GM18505 (cell line): ENCODE measurements at regions not wholly inside any gene's neighbourhood (a gene's known extent, or its start where the extent isn't known, plus 50 kb on each side); places are given as distances from the start of the nearest gene placed in this dataset.

ENCODE experiments used
- ATAC-seq: cut with Tn5 transposase; IDR thresholded peaks from one replicate; pipeline ENCODE4 v1.9.1; 2021; ENCODE audit not compliant: unreplicated experiment
- POLR2A ChIP-seq: IDR thresholded peaks from 4 replicates; pipeline ENCODE4 v1.6.1; 2011; ENCODE audit warnings: borderline replicate concordance; ENCODE audit not compliant: insufficient read depth, insufficient read length; ENCODE audit errors: extremely low read depth

GRCh38 chr3:194824100-194824499, 138.4 kb downstream of the FAM43A start:
- no peak for ATAC-seq
- TF ChIP-seq POLR2A = no peak

- ATAC-seq = no peak
- no peak for TF ChIP-seq POLR2A
These were observed 139.0 kb downstream of the FAM43A start for GRCh38 chr3:194824701-194825111.

GRCh38 chr3:194826594-194826993, 140.9 kb downstream of the FAM43A start:
- no peak for ATAC-seq
- TF ChIP-seq POLR2A = no peak

- no peak for TF ChIP-seq POLR2A
- no peak for ATAC-seq
These were observed 141.8 kb downstream of the FAM43A start for GRCh38 chr3:194827486-194827885.

- no peak for TF ChIP-seq POLR2A
These were observed 142.4 kb downstream of the FAM43A start for GRCh38 chr3:194828116-194828515.

GRCh38 chr3:194828926-194829325, 143.2 kb downstream of the FAM43A start:
- no peak for TF ChIP-seq POLR2A
- ATAC-seq = no peak

More at GRCh38 chr3:194828116-194828515, 142.4 kb downstream of the FAM43A start:
- ATAC-seq = no peak

- ATAC-seq = no peak
- no peak for TF ChIP-seq POLR2A
These were observed 144.7 kb downstream of the FAM43A start for GRCh38 chr3:194830401-194830800.

GRCh38 chr3:194830978-194831377, 145.3 kb downstream of the FAM43A start:
- ATAC-seq = no peak
- no peak for TF ChIP-seq POLR2A

- ATAC-seq = no peak
- no peak for TF ChIP-seq POLR2A
These were observed 146.8 kb downstream of the FAM43A start for GRCh38 chr3:194832346-194833104.

- no peak for TF ChIP-seq POLR2A
- ATAC-seq = no peak
These were observed 147.6 kb downstream of the FAM43A start for GRCh38 chr3:194833114-194833910.

GRCh38 chr3:194836661-194837060, 151.0 kb downstream of the FAM43A start:
- no peak for ATAC-seq
- no peak for TF ChIP-seq POLR2A

GRCh38 chr3:194837457-194838127, 151.9 kb downstream of the FAM43A start:
- TF ChIP-seq POLR2A = no peak
- ATAC-seq = no peak

- no peak for TF ChIP-seq POLR2A
- no peak for ATAC-seq
These were observed 152.6 kb downstream of the FAM43A start for GRCh38 chr3:194838236-194838635.
